ENCODE measurements at regions not wholly inside any gene's neighbourhood (a gene's known extent, or its start where the extent isn't known, plus 50 kb on each side); places are given as distances from the start of the nearest gene placed in this dataset.
"Not testable (repeated sequence)": the region's sequence is repeated elsewhere in the genome, so short reads cannot be mapped to it uniquely, and the experiment has no call there.

- DNase-seq (ENCODE audit: low read depth); in situ Hi-C loops (cut with HindIII; ENCODE audit: low sequenced_read_pairs); H3K4me3 ChIP-seq (ENCODE audit: low read depth, low read length): not testable (repeated sequence)
Observed at GRCh38 chr6:71007298-71007697, 50.4 kb upstream of the B3GAT2 start.

GRCh38 chr6:71011871-71012371 is 55.1 kb upstream of the B3GAT2 start:
- in situ Hi-C loops (cut with HindIII; ENCODE audit: low sequenced_read_pairs) = no loop called here
- TF ChIP-seq CTCF (IDR thresholded peaks at IDR 0.05; ENCODE audit: low read depth, low read length, missing control alignments) = no peak
- no peak for DNase-seq (ENCODE audit: low read depth)
- H3K4me3 ChIP-seq (ENCODE audit: low read depth, low read length) = no peak overlapping the region

- peak; percentile 31 for DNase-seq (ENCODE audit: low read depth)
- peak; percentile 84 for TF ChIP-seq CTCF (IDR thresholded peaks at IDR 0.05; ENCODE audit: low read depth, low read length, missing control alignments)
- H3K4me3 ChIP-seq (ENCODE audit: low read depth, low read length) = no peak overlapping the region
- in situ Hi-C loops (cut with HindIII; ENCODE audit: low sequenced_read_pairs) = no loop called here
Observed at GRCh38 chr6:71012866-71013469, 56.1 kb upstream of the B3GAT2 start.

GRCh38 chr6:71015392-71015791 is 58.5 kb upstream of the B3GAT2 start:
- no peak for TF ChIP-seq CTCF (IDR thresholded peaks at IDR 0.05; ENCODE audit: low read depth, low read length, missing control alignments)
- in situ Hi-C loops (cut with HindIII; ENCODE audit: low sequenced_read_pairs) = no loop called here
- DNase-seq (ENCODE audit: low read depth) = no peak
- no peak overlapping the region for H3K4me3 ChIP-seq (ENCODE audit: low read depth, low read length)

- DNase-seq (ENCODE audit: low read depth) = no peak
- no peak overlapping the region for H3K4me3 ChIP-seq (ENCODE audit: low read depth, low read length)
- TF ChIP-seq CTCF (IDR thresholded peaks at IDR 0.05; ENCODE audit: low read depth, low read length, missing control alignments) = no peak
- in situ Hi-C loops (cut with HindIII; ENCODE audit: low sequenced_read_pairs) = no loop called here
Observed at GRCh38 chr6:71028236-71028876, 71.5 kb upstream of the B3GAT2 start.

GRCh38 chr6:71028877-71029252 is 72.0 kb upstream of the B3GAT2 start:
- no peak for DNase-seq (ENCODE audit: low read depth)
- in situ Hi-C loops (cut with HindIII; ENCODE audit: low sequenced_read_pairs) = no loop called here
- no peak overlapping the region for H3K4me3 ChIP-seq (ENCODE audit: low read depth, low read length)
- no peak for TF ChIP-seq CTCF (IDR thresholded peaks at IDR 0.05; ENCODE audit: low read depth, low read length, missing control alignments)

GRCh38 chr6:71029555-71029954 is 72.7 kb upstream of the B3GAT2 start:
- no peak overlapping the region for H3K4me3 ChIP-seq (ENCODE audit: low read depth, low read length)
- in situ Hi-C loops (cut with HindIII; ENCODE audit: low sequenced_read_pairs) = no loop called here
- no peak for DNase-seq (ENCODE audit: low read depth)
- no peak for TF ChIP-seq CTCF (IDR thresholded peaks at IDR 0.05; ENCODE audit: low read depth, low read length, missing control alignments)

Data from astrocyte of the cerebellum (primary cell).